ENCODE measurements at regions not wholly inside any gene's neighbourhood (a gene's known extent, or its start where the extent isn't known, plus 50 kb on each side); places are given as distances from the start of the nearest gene placed in this dataset.

DNA sequence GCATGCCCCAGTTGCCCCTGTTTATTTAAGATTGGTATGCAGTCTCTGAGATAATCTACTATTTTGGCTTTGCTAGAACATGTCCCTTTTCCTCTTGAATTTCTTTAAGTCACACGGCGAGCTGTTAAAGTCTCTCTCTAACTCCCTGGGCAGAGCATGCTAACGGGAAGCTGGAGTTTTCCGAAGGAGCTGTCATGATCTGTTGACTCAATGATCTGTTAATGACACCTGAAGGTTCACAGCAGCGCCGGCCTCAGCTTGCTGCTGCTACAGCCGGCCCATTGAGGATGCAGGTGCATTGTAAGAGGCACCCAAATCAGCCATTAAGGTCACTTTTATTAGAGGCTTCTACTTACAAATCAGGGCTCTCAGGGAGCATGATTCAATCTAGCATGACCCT lies 1203.4 kb downstream of the MAT2B start:
- DNase-seq (ENCODE audit: low spot score): no peak
- Histone ChIP-seq H3K4me3 (ENCODE audit: low read depth in 1 of 3, low read length in 3 of 3) (no peak overlapping the region), H3K9me3 (ENCODE audit: control insufficient read depth in 4 of 4, low read length in 3 of 4) (no peaks in the 10 kb centered on the region), H3K27ac (ENCODE audit: low read depth in 1 of 2, low read length in 2 of 2) (no peak overlapping the region), H3K4me1 (ENCODE audit: control insufficient read depth in 4 of 4, insufficient read depth in 4 of 4, low read length in 3 of 4) (no peaks in the 10 kb centered on the region), H3K9ac (ENCODE audit: low read depth in 1 of 2, low read length in 2 of 2) (no peak overlapping the region), H3K27me3 (ENCODE audit: control insufficient read depth in 4 of 4, insufficient read depth in 4 of 4, low read length in 3 of 4) (no peaks in the 10 kb centered on the region), H3K36me3 (ENCODE audit: control insufficient read depth in 4 of 4, insufficient read depth in 3 of 4, low read depth in 1 of 4, low read length in 3 of 4) (no peaks in the 10 kb centered on the region)
- WGBS: 29% methylated on average over 7 of the region's 7 CpGs
- TF ChIP-seq HNF4G (IDR thresholded peaks at IDR 0.05) (no peak), NR2F2 (IDR thresholded peaks at IDR 0.05) (no peak), RAD21 (IDR thresholded peaks at IDR 0.05) (no peak), GABPA (IDR thresholded peaks at IDR 0.05 in 1 of 2, conservative IDR thresholded peaks at IDR 0.05 in 1 of 2) (no peak), TAF1 (conservative IDR thresholded peaks at IDR 0.05) (no peak), SP1 (IDR thresholded peaks at IDR 0.05) (no peak), EGR1 (IDR thresholded peaks at IDR 0.05; ENCODE audit: low read depth in 2 of 2) (no peak), FOXA2 (IDR thresholded peaks at IDR 0.05) (no peak), YY1 (IDR thresholded peaks at IDR 0.05) (no peak), FOXA1 (IDR thresholded peaks at IDR 0.05) (no peak), JUND (IDR thresholded peaks at IDR 0.05) (no peak), RXRA (IDR thresholded peaks at IDR 0.05) (no peak), HNF4A (conservative IDR thresholded peaks at IDR 0.05) (no peak)
- TF ChIP-seq, protein P1, sequence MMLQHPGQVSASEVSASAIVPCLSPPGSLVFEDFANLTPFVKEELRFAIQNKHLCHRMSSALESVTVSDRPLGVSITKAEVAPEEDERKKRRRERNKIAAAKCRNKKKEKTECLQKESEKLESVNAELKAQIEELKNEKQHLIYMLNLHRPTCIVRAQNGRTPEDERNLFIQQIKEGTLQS (IDR thresholded peaks at IDR 0.05): no peak
- TF ChIP-seq, protein P2, sequence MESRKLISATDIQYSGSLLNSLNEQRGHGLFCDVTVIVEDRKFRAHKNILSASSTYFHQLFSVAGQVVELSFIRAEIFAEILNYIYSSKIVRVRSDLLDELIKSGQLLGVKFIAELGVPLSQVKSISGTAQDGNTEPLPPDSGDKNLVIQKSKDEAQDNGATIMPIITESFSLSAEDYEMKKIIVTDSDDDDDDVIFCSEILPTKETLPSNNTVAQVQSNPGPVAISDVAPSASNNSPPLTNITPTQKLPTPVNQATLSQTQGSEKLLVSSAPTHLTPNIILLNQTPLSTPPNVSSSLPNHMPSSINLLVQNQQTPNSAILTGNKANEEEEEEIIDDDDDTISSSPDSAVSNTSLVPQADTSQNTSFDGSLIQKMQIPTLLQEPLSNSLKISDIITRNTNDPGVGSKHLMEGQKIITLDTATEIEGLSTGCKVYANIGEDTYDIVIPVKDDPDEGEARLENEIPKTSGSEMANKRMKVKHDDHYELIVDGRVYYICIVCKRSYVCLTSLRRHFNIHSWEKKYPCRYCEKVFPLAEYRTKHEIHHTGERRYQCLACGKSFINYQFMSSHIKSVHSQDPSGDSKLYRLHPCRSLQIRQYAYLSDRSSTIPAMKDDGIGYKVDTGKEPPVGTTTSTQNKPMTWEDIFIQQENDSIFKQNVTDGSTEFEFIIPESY (IDR thresholded peaks at IDR 0.05): no peak
- TF ChIP-seq, protein P3, sequence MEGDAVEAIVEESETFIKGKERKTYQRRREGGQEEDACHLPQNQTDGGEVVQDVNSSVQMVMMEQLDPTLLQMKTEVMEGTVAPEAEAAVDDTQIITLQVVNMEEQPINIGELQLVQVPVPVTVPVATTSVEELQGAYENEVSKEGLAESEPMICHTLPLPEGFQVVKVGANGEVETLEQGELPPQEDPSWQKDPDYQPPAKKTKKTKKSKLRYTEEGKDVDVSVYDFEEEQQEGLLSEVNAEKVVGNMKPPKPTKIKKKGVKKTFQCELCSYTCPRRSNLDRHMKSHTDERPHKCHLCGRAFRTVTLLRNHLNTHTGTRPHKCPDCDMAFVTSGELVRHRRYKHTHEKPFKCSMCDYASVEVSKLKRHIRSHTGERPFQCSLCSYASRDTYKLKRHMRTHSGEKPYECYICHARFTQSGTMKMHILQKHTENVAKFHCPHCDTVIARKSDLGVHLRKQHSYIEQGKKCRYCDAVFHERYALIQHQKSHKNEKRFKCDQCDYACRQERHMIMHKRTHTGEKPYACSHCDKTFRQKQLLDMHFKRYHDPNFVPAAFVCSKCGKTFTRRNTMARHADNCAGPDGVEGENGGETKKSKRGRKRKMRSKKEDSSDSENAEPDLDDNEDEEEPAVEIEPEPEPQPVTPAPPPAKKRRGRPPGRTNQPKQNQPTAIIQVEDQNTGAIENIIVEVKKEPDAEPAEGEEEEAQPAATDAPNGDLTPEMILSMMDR (IDR thresholded peaks at IDR 0.05; ENCODE audit: low read depth, low read length, missing input control): no peak
- TF ChIP-seq, protein P4, sequence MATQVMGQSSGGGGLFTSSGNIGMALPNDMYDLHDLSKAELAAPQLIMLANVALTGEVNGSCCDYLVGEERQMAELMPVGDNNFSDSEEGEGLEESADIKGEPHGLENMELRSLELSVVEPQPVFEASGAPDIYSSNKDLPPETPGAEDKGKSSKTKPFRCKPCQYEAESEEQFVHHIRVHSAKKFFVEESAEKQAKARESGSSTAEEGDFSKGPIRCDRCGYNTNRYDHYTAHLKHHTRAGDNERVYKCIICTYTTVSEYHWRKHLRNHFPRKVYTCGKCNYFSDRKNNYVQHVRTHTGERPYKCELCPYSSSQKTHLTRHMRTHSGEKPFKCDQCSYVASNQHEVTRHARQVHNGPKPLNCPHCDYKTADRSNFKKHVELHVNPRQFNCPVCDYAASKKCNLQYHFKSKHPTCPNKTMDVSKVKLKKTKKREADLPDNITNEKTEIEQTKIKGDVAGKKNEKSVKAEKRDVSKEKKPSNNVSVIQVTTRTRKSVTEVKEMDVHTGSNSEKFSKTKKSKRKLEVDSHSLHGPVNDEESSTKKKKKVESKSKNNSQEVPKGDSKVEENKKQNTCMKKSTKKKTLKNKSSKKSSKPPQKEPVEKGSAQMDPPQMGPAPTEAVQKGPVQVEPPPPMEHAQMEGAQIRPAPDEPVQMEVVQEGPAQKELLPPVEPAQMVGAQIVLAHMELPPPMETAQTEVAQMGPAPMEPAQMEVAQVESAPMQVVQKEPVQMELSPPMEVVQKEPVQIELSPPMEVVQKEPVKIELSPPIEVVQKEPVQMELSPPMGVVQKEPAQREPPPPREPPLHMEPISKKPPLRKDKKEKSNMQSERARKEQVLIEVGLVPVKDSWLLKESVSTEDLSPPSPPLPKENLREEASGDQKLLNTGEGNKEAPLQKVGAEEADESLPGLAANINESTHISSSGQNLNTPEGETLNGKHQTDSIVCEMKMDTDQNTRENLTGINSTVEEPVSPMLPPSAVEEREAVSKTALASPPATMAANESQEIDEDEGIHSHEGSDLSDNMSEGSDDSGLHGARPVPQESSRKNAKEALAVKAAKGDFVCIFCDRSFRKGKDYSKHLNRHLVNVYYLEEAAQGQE (IDR thresholded peaks at IDR 0.05): no peak
- TF ChIP-seq, protein P5, sequence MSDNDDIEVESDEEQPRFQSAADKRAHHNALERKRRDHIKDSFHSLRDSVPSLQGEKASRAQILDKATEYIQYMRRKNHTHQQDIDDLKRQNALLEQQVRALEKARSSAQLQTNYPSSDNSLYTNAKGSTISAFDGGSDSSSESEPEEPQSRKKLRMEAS (IDR thresholded peaks at IDR 0.05): no peak

All from liver (tissue), 8 donors.